ENCODE measurements at regions not wholly inside any gene's neighbourhood (a gene's known extent, or its start where the extent isn't known, plus 50 kb on each side); places are given as distances from the start of the nearest gene placed in this dataset.
"Not testable (repeated sequence)": the region's sequence is repeated elsewhere in the genome, so short reads cannot be mapped to it uniquely, and the experiment has no call there.

GRCh38 chr15:20148008-20148407 lies 393.6 kb downstream of the GOLGA6L6 start:
- TF ChIP-seq CTCF (IDR thresholded peaks at IDR 0.05; ENCODE audit: poor library complexity, severe bottlenecking); EZH2 (IDR thresholded peaks at IDR 0.05; ENCODE audit: borderline replicate concordance, insufficient read depth, low read length, poor library complexity, severe bottlenecking); RAD21 (conservative IDR thresholded peaks at IDR 0.05); SMC3 (conservative IDR thresholded peaks at IDR 0.05; ENCODE audit: poor library complexity): not testable (repeated sequence)

Data from neural cell (in vitro differentiated cells).